ENCODE measurements at regions not wholly inside any gene's neighbourhood (a gene's known extent, or its start where the extent isn't known, plus 50 kb on each side); places are given as distances from the start of the nearest gene placed in this dataset.

- TF ChIP-seq EZH2 (IDR thresholded peaks at IDR 0.05; ENCODE audit: borderline replicate concordance, insufficient read depth, low read length, poor library complexity, severe bottlenecking) (no peak), TAF1 (IDR thresholded peaks at IDR 0.05; ENCODE audit: low read depth) (no peak), EP300 (conservative IDR thresholded peaks at IDR 0.05; ENCODE audit: poor library complexity, severe bottlenecking) (no peak), RAD21 (conservative IDR thresholded peaks at IDR 0.05) (no peak)
- TF ChIP-seq, protein P1, sequence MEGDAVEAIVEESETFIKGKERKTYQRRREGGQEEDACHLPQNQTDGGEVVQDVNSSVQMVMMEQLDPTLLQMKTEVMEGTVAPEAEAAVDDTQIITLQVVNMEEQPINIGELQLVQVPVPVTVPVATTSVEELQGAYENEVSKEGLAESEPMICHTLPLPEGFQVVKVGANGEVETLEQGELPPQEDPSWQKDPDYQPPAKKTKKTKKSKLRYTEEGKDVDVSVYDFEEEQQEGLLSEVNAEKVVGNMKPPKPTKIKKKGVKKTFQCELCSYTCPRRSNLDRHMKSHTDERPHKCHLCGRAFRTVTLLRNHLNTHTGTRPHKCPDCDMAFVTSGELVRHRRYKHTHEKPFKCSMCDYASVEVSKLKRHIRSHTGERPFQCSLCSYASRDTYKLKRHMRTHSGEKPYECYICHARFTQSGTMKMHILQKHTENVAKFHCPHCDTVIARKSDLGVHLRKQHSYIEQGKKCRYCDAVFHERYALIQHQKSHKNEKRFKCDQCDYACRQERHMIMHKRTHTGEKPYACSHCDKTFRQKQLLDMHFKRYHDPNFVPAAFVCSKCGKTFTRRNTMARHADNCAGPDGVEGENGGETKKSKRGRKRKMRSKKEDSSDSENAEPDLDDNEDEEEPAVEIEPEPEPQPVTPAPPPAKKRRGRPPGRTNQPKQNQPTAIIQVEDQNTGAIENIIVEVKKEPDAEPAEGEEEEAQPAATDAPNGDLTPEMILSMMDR (IDR thresholded peaks at IDR 0.05; ENCODE audit: poor library complexity, severe bottlenecking): no peak
These were observed 369.7 kb upstream of the ATP2B1 start for GRCh38 chr12:90078344-90078743.

Data from neural cell (in vitro differentiated cells).